GM23338 (cell line): ENCODE measurements at regions not wholly inside any gene's neighbourhood (a gene's known extent, or its start where the extent isn't known, plus 50 kb on each side); places are given as distances from the start of the nearest gene placed in this dataset.

Experiments
- ATAC-seq: fragments of 200-7000 bp; cut with Tn5 transposase; 3 replicates; pipeline ENCODE4 v1.9.1; 2020
- DNase-seq: peaks from one replicate; pipeline ENCODE4 v3.0.0-alpha.2; 2015; ENCODE audit warnings: low spot score
- H2AFZ ChIP-seq: fragments of 200-600 bp; sonication (generic); 2 replicates; pipeline ENCODE4 v1.8.0; 2016; ENCODE audit warnings: antibody characterized with exemption, mild to moderate bottlenecking, moderate library complexity
- H3F3A ChIP-seq: fragments of 200-600 bp; sonication (generic); replicated peaks from 2 replicates; pipeline ENCODE4 v1.8.0; 2017; ENCODE audit warnings: antibody characterized with exemption, mixed run types, low read depth
- H3K27ac ChIP-seq: fragments of 200-600 bp; sonication (generic); 2 replicates; pipeline ENCODE4 v1.6.1; 2016; ENCODE audit warnings: low read depth
- H3K27me3 ChIP-seq: fragments of 200-600 bp; sonication (generic); 2 replicates; pipeline ENCODE4 v1.8.0; 2016; ENCODE audit warnings: mild to moderate bottlenecking, mixed run types, moderate library complexity; ENCODE audit not compliant: insufficient read depth
- H3K36me3 ChIP-seq: fragments of 200-600 bp; sonication (generic); 2 replicates; pipeline ENCODE4 v1.8.0; 2016; ENCODE audit warnings: mild to moderate bottlenecking; ENCODE audit not compliant: insufficient read depth
- H3K4me1 ChIP-seq: fragments of 200-600 bp; sonication (generic); 2 replicates; pipeline ENCODE4 v1.8.0; 2016; ENCODE audit warnings: mild to moderate bottlenecking, moderate library complexity; ENCODE audit not compliant: insufficient read depth
- H3K4me2 ChIP-seq: fragments of 200-600 bp; sonication (generic); 2 replicates; pipeline ENCODE4 v1.7.1; 2017; ENCODE audit warnings: mixed run types
- H3K4me3 ChIP-seq: fragments of 200-600 bp; sonication (generic); 2 replicates; pipeline ENCODE4 v1.6.1; 2016; ENCODE audit warnings: mixed run types
- H3K79me2 ChIP-seq: fragments of 200-600 bp; sonication (generic); replicated peaks from 2 replicates; pipeline ENCODE4 v1.8.0; 2017; ENCODE audit warnings: mild to moderate bottlenecking; ENCODE audit not compliant: insufficient read depth
- H3K9me2 ChIP-seq: fragments of 200-600 bp; sonication (generic); 2 replicates; pipeline ENCODE4 v1.8.0; 2017; ENCODE audit not compliant: insufficient read depth
- H4K20me1 ChIP-seq: fragments of 200-600 bp; sonication (generic); replicated peaks from 2 replicates; pipeline ENCODE4 v1.8.0; 2017; ENCODE audit warnings: mild to moderate bottlenecking; ENCODE audit not compliant: insufficient read depth
- H3K27ac Mint-ChIP-seq: 2 replicates; pipeline ENCODE4 v1.8.0; 2020; ENCODE audit warnings: inconsistent platforms, mild to moderate bottlenecking, moderate library complexity, mixed read lengths
- H3K27me3 Mint-ChIP-seq: 3 replicates; pipeline ENCODE4 v1.8.0; 2022; ENCODE audit warnings: low read depth, mild to moderate bottlenecking, moderate library complexity, mixed read lengths, inconsistent platforms; ENCODE audit not compliant: insufficient read depth, poor library complexity
- H3K36me3 Mint-ChIP-seq: 3 replicates; pipeline ENCODE4 v1.8.0; 2021; ENCODE audit warnings: low read depth, mild to moderate bottlenecking, inconsistent platforms, moderate library complexity, mixed read lengths
- H3K4me1 Mint-ChIP-seq: 3 replicates; pipeline ENCODE4 v1.8.0; 2020; ENCODE audit warnings: mild to moderate bottlenecking, inconsistent platforms, mixed read lengths
- H3K4me3 Mint-ChIP-seq: 3 replicates; pipeline ENCODE4 v1.8.0; 2021; ENCODE audit warnings: moderate library complexity, mild to moderate bottlenecking, inconsistent platforms, mixed read lengths
- H3K9me3 Mint-ChIP-seq: 3 replicates; pipeline ENCODE4 v1.8.0; 2020; ENCODE audit warnings: moderate library complexity, mild to moderate bottlenecking, inconsistent platforms, mixed read lengths
- CREB1 ChIP-seq: fragments of 250-450 bp; sonication (Bioruptor Pico); IDR thresholded peaks from 2 replicates; pipeline ENCODE4 v1.5.0; 2020; ENCODE audit warnings: low read depth, mild to moderate bottlenecking, moderate library complexity
- EZH2 ChIP-seq: fragments of 200-600 bp; sonication (generic); IDR thresholded peaks from one replicate; pipeline ENCODE4 v1.8.0; 2017; ENCODE audit warnings: antibody characterized with exemption, mild to moderate bottlenecking, low read depth; ENCODE audit not compliant: unreplicated experiment
- EZH2phosphoT487 ChIP-seq: fragments of 200-600 bp; sonication (generic); IDR thresholded peaks from one replicate; pipeline ENCODE4 v1.8.1; 2018; ENCODE audit warnings: antibody characterized with exemption; ENCODE audit not compliant: unreplicated experiment
- JUNB ChIP-seq: IDR thresholded peaks from one replicate; pipeline ENCODE4 v1.6.1; 2016; ENCODE audit warnings: antibody characterized with exemption; ENCODE audit not compliant: unreplicated experiment
- NANOG ChIP-seq: IDR thresholded peaks from 2 replicates; pipeline ENCODE4 v1.6.1; 2016; ENCODE audit warnings: antibody characterized with exemption, borderline replicate concordance
- POLR2AphosphoS5 ChIP-seq: IDR thresholded peaks from 2 replicates; pipeline ENCODE4 v1.6.1; 2016; ENCODE audit warnings: antibody characterized with exemption, low read depth
- STAT1 ChIP-seq: IDR thresholded peaks from one replicate; pipeline ENCODE4 v1.6.1; 2016; ENCODE audit warnings: antibody characterized with exemption; ENCODE audit not compliant: unreplicated experiment
- TF ChIP-seq, protein P1 (sequence below): fragments of 250-450 bp; sonication (Bioruptor Pico); IDR thresholded peaks from 2 replicates; pipeline ENCODE4 v1.5.0; 2020; ENCODE audit warnings: mild to moderate bottlenecking, moderate library complexity
- TF ChIP-seq, protein P2 (sequence below): IDR thresholded peaks from one replicate; pipeline ENCODE4 v1.6.1; 2018; ENCODE audit warnings: antibody characterized with exemption; ENCODE audit not compliant: unreplicated experiment

DNA sequence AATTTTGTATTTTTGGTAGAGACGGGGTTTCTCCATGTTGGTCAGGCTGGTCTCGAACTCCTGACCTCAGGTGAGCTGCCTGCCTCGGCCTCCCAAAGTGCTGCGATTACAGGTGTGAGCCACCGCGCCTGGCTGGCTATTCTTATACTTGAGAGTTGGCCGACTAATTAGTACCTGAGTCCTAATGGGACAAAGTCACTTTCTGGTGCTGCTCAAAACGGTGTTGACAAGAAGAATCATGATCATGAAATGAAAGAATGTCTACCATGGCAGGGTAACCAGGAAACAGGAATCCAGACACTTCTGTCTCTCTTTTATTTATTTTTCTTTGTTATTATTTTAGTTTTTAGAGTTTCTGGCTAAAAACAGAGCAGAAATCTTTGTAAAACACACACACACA, 54.7 kb upstream of the RAB6D start:
- Mint-ChIP-seq H3K36me3 (peaks cover 1% of the 10 kb centered on the region; the same call in 2 of the 3 replicates), H3K4me3 (no peak overlapping the region), H3K4me1 (peaks cover 32% of the 10 kb centered on the region), H3K27me3 (peaks cover 5% of the 10 kb centered on the region), H3K27ac (no peak overlapping the region), H3K9me3 (peaks cover 5% of the 10 kb centered on the region; the same call in 2 of the 3 replicates)
- Histone ChIP-seq H3K4me2 (no peak overlapping the region), H3K27ac (no peak overlapping the region), H3K9me2 (no peaks in the 10 kb centered on the region), H3K79me2 (no peaks in the 10 kb centered on the region), H3K27me3 (peaks cover 12% of the 10 kb centered on the region), H3K4me1 (peaks cover 20% of the 10 kb centered on the region), H2AFZ (no peak overlapping the region), H4K20me1 (no peaks in the 10 kb centered on the region), H3K36me3 (no peaks in the 10 kb centered on the region), H3F3A (no peaks in the 10 kb centered on the region), H3K4me3 (no peak overlapping the region)
- TF ChIP-seq EZH2: no peak
- TF ChIP-seq NANOG: no peak
- TF ChIP-seq, protein P1, sequence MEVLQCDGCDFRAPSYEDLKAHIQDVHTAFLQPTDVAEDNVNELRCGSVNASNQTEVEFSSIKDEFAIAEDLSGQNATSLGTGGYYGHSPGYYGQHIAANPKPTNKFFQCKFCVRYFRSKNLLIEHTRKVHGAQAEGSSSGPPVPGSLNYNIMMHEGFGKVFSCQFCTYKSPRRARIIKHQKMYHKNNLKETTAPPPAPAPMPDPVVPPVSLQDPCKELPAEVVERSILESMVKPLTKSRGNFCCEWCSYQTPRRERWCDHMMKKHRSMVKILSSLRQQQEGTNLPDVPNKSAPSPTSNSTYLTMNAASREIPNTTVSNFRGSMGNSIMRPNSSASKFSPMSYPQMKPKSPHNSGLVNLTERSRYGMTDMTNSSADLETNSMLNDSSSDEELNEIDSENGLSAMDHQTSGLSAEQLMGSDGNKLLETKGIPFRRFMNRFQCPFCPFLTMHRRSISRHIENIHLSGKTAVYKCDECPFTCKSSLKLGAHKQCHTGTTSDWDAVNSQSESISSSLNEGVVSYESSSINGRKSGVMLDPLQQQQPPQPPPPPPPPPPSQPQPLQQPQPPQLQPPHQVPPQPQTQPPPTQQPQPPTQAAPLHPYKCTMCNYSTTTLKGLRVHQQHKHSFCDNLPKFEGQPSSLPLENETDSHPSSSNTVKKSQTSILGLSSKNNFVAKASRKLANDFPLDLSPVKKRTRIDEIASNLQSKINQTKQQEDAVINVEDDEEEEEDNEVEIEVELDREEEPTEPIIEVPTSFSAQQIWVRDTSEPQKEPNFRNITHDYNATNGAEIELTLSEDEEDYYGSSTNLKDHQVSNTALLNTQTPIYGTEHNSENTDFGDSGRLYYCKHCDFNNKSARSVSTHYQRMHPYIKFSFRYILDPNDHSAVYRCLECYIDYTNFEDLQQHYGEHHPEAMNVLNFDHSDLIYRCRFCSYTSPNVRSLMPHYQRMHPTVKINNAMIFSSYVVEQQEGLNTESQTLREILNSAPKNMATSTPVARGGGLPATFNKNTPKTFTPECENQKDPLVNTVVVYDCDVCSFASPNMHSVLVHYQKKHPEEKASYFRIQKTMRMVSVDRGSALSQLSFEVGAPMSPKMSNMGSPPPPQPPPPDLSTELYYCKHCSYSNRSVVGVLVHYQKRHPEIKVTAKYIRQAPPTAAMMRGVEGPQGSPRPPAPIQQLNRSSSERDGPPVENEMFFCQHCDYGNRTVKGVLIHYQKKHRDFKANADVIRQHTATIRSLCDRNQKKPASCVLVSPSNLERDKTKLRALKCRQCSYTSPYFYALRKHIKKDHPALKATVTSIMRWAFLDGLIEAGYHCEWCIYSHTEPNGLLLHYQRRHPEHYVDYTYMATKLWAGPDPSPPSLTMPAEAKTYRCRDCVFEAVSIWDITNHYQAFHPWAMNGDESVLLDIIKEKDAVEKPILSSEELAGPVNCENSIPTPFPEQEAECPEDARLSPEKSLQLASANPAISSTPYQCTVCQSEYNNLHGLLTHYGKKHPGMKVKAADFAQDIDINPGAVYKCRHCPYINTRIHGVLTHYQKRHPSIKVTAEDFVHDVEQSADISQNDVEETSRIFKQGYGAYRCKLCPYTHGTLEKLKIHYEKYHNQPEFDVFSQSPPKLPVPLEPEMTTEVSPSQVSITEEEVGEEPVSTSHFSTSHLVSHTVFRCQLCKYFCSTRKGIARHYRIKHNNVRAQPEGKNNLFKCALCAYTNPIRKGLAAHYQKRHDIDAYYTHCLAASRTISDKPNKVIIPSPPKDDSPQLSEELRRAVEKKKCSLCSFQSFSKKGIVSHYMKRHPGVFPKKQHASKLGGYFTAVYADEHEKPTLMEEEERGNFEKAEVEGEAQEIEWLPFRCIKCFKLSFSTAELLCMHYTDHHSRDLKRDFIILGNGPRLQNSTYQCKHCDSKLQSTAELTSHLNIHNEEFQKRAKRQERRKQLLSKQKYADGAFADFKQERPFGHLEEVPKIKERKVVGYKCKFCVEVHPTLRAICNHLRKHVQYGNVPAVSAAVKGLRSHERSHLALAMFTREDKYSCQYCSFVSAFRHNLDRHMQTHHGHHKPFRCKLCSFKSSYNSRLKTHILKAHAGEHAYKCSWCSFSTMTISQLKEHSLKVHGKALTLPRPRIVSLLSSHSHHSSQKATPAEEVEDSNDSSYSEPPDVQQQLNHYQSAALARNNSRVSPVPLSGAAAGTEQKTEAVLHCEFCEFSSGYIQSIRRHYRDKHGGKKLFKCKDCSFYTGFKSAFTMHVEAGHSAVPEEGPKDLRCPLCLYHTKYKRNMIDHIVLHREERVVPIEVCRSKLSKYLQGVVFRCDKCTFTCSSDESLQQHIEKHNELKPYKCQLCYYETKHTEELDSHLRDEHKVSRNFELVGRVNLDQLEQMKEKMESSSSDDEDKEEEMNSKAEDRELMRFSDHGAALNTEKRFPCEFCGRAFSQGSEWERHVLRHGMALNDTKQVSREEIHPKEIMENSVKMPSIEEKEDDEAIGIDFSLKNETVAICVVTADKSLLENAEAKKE (CRISPR knock-in tag): no peak
- TF ChIP-seq JUNB: no peak
- no peak for TF ChIP-seq EZH2phosphoT487
- no peak for TF ChIP-seq CREB1 (CRISPR knock-in tag)
- DNase-seq (no peak), ATAC-seq (no peak)

DNA sequence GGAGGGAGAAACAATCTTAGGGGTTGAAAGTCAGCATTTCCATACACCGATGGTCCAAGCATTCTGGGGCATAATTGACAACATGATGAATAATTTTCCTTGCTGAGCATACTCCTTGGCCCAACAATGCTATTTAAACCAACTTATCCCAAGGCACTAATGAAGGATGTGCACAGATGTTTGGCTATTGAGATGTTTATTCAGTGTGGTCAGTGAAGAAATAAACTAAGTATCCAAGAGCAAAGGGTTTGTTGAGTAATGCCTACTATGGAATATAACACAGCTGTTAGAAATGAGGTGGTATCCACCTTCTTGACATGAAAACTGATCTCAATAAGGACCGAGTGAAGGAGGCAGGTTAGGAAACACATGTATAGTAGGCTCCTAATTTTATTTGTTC, 53.9 kb upstream of the RAB6D start:
- no peaks in the 10 kb centered on the region for H4K20me1 ChIP-seq
- H3K79me2 ChIP-seq: no peaks in the 10 kb centered on the region
- no peak for DNase-seq
- H3K4me3 ChIP-seq: no peak overlapping the region
- Mint-ChIP-seq H3K4me1 (peaks cover 28% of the 10 kb centered on the region), H3K27me3 (no peaks in the 10 kb centered on the region), H3K4me3 (no peak overlapping the region), H3K36me3 (no peaks in the 10 kb centered on the region), H3K27ac (no peak overlapping the region), H3K9me3 (no peaks in the 10 kb centered on the region)
- no peak overlapping the region for H3K4me2 ChIP-seq
- peaks cover 7% of the 10 kb centered on the region; the same call in 1 of the 2 replicates for H3K27me3 ChIP-seq
- no peaks in the 10 kb centered on the region for H3K9me2 ChIP-seq
- no peaks in the 10 kb centered on the region for H3K36me3 ChIP-seq
- H3F3A ChIP-seq: no peaks in the 10 kb centered on the region
- no peak overlapping the region for H3K27ac ChIP-seq
- H2AFZ ChIP-seq: no peak overlapping the region
- ATAC-seq: no peak
- peaks cover 20% of the 10 kb centered on the region for H3K4me1 ChIP-seq
- TF ChIP-seq POLR2AphosphoS5 (no peak), JUNB (no peak), CREB1 (CRISPR knock-in tag) (no peak), EZH2phosphoT487 (no peak), STAT1 (no peak)
- TF ChIP-seq, protein P2, sequence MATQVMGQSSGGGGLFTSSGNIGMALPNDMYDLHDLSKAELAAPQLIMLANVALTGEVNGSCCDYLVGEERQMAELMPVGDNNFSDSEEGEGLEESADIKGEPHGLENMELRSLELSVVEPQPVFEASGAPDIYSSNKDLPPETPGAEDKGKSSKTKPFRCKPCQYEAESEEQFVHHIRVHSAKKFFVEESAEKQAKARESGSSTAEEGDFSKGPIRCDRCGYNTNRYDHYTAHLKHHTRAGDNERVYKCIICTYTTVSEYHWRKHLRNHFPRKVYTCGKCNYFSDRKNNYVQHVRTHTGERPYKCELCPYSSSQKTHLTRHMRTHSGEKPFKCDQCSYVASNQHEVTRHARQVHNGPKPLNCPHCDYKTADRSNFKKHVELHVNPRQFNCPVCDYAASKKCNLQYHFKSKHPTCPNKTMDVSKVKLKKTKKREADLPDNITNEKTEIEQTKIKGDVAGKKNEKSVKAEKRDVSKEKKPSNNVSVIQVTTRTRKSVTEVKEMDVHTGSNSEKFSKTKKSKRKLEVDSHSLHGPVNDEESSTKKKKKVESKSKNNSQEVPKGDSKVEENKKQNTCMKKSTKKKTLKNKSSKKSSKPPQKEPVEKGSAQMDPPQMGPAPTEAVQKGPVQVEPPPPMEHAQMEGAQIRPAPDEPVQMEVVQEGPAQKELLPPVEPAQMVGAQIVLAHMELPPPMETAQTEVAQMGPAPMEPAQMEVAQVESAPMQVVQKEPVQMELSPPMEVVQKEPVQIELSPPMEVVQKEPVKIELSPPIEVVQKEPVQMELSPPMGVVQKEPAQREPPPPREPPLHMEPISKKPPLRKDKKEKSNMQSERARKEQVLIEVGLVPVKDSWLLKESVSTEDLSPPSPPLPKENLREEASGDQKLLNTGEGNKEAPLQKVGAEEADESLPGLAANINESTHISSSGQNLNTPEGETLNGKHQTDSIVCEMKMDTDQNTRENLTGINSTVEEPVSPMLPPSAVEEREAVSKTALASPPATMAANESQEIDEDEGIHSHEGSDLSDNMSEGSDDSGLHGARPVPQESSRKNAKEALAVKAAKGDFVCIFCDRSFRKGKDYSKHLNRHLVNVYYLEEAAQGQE: no peak
